Endothelial cell (in vitro differentiated cells): ENCODE measurements at regions not wholly inside any gene's neighbourhood (a gene's known extent, or its start where the extent isn't known, plus 50 kb on each side); places are given as distances from the start of the nearest gene placed in this dataset.

Source experiments
- DNase-seq: peaks from one replicate; pipeline ENCODE4 v3.0.0; 2021; ENCODE audit warnings: low spot score
- H3K27ac Mint-ChIP-seq: one replicate; pipeline ENCODE4 v1.8.0; 2021; ENCODE audit warnings: mixed read lengths, inconsistent platforms; ENCODE audit not compliant: unreplicated experiment
- H3K27me3 Mint-ChIP-seq: one replicate; pipeline ENCODE4 v1.8.0; 2021; ENCODE audit warnings: mild to moderate bottlenecking, moderate library complexity, mixed read lengths, inconsistent platforms; ENCODE audit not compliant: unreplicated experiment
- H3K36me3 Mint-ChIP-seq: one replicate; pipeline ENCODE4 v1.8.0; 2021; ENCODE audit warnings: mild to moderate bottlenecking, low read depth, mixed read lengths, inconsistent platforms; ENCODE audit not compliant: unreplicated experiment
- H3K4me1 Mint-ChIP-seq: one replicate; pipeline ENCODE4 v1.8.0; 2021; ENCODE audit warnings: mild to moderate bottlenecking, mixed read lengths, inconsistent platforms; ENCODE audit not compliant: unreplicated experiment
- H3K4me3 Mint-ChIP-seq: one replicate; pipeline ENCODE4 v1.8.0; 2021; ENCODE audit warnings: mild to moderate bottlenecking, mixed read lengths, inconsistent platforms; ENCODE audit not compliant: unreplicated experiment
- H3K9me3 Mint-ChIP-seq: one replicate; pipeline ENCODE4 v1.8.0; 2021; ENCODE audit warnings: mixed read lengths, inconsistent platforms; ENCODE audit not compliant: unreplicated experiment
- TF ChIP-seq, protein P1 (sequence below): fragments of 200-600 bp; sonication (generic); IDR thresholded peaks from one replicate; pipeline ENCODE4 v1.5.0; 2021; ENCODE audit warnings: antibody characterized with exemption; ENCODE audit not compliant: unreplicated experiment

DNA sequence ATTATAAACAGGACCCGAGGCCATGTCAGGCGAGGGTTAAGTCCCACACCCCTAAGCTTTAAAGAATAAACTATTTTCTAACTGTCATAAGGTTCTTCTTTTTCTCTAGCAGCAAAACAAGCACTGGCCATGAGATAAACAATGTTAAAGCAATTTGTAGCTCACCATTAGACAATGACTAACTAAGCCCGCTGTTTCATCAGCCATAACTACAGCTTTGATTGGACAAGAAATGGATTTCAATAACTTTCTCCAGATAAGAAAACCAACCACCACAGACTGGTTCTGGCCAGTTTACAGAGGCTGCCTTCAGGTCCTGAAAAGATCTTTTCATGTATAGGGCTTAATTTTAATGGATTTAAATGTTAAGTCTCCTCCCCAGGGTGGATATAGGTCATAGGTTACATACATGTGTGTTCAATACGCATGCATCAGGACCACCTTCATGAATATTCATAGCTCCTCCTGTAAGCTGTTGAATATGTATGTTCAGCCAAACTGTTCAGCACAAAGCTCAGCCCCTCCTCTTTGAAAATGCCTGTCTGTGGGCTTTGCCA is 108.7 kb upstream of the RAB6C start:
- DNase-seq = no peak
- H3K4me1 Mint-ChIP-seq = no peaks in the 10 kb centered on the region
- H3K4me3 Mint-ChIP-seq = no peak overlapping the region
- H3K9me3 Mint-ChIP-seq = no peaks in the 10 kb centered on the region
- TF ChIP-seq, protein P1, sequence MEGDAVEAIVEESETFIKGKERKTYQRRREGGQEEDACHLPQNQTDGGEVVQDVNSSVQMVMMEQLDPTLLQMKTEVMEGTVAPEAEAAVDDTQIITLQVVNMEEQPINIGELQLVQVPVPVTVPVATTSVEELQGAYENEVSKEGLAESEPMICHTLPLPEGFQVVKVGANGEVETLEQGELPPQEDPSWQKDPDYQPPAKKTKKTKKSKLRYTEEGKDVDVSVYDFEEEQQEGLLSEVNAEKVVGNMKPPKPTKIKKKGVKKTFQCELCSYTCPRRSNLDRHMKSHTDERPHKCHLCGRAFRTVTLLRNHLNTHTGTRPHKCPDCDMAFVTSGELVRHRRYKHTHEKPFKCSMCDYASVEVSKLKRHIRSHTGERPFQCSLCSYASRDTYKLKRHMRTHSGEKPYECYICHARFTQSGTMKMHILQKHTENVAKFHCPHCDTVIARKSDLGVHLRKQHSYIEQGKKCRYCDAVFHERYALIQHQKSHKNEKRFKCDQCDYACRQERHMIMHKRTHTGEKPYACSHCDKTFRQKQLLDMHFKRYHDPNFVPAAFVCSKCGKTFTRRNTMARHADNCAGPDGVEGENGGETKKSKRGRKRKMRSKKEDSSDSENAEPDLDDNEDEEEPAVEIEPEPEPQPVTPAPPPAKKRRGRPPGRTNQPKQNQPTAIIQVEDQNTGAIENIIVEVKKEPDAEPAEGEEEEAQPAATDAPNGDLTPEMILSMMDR = no peak
- no peaks in the 10 kb centered on the region for H3K36me3 Mint-ChIP-seq
- H3K27ac Mint-ChIP-seq = no peak overlapping the region
- peaks cover 3% of the 10 kb centered on the region for H3K27me3 Mint-ChIP-seq

DNA sequence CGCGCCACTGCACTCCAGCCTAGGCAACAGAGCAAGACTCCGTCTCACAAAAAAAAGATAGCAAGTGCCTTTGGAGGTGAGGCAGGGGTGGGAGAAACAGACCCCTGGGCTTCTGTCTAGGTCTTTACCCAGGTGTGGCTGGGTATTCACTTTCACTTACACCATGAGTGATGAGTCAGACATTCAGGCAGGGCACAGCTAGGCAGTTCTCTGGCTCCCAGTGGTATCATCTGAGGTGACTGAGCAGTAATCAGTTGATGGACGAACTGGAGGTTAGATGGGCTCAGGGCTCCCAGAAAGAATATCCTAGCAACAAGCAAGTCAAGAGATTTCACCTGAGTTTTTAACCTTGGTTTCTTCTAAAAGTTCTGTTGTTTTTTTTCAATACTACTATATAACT is 107.0 kb upstream of the RAB6C start:
- Mint-ChIP-seq H3K4me3 (no peak overlapping the region), H3K36me3 (no peaks in the 10 kb centered on the region), H3K27ac (no peak overlapping the region), H3K27me3 (peaks cover 9% of the 10 kb centered on the region), H3K9me3 (no peaks in the 10 kb centered on the region), H3K4me1 (no peaks in the 10 kb centered on the region)
- TF ChIP-seq, protein P1 = no peak
- DNase-seq = no peak

GRCh38 chr2:129876541-129876940 is 102.9 kb upstream of the RAB6C start:
- Mint-ChIP-seq H3K4me1 (no peaks in the 10 kb centered on the region), H3K36me3 (no peaks in the 10 kb centered on the region), H3K27me3 (peaks cover 7% of the 10 kb centered on the region), H3K9me3 (no peaks in the 10 kb centered on the region), H3K4me3 (peak overlapping the region; percentile 48), H3K27ac (no peak overlapping the region)
- no peak for DNase-seq
- TF ChIP-seq, protein P1 = no peak

DNA sequence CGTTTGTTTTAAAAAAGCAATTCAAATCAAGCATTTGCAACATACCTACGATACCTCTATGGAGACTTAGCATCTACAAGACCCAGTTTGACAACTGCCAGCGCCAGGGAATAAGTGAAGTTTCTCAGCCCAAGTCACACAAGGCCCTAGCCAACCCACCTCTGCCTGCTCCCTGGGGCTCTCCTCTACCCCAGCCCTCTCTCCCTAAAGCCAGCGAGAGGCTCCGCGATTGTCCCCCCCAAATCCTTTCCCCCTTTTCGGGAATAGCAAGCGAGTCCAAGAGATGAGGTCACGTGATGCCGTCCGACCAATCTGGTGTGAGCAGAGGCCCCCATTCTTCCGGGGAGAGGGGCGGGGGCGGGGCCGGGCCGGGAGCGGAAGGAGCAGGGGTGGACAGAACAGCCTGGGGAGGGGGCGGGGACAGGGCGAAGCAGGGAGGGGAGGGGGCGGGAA is 102.2 kb upstream of the RAB6C start:
- Mint-ChIP-seq H3K36me3 (no peaks in the 10 kb centered on the region), H3K4me3 (peak overlapping the region; percentile 96), H3K9me3 (no peaks in the 10 kb centered on the region), H3K27ac (peak overlapping the region; percentile 64), H3K4me1 (no peaks in the 10 kb centered on the region), H3K27me3 (peaks cover 7% of the 10 kb centered on the region)
- TF ChIP-seq, protein P1 = no peak
- DNase-seq = peak; percentile 73

GRCh38 chr2:129877795-129878775 is 101.4 kb upstream of the RAB6C start:
- Mint-ChIP-seq H3K9me3 (no peaks in the 10 kb centered on the region), H3K4me1 (no peaks in the 10 kb centered on the region), H3K4me3 (peak overlapping the region; percentile 77), H3K27ac (no peak overlapping the region), H3K36me3 (no peaks in the 10 kb centered on the region), H3K27me3 (peaks cover 7% of the 10 kb centered on the region)
- no peak for DNase-seq
- TF ChIP-seq, protein P1 = no peak
